HepG2 (cell line): ENCODE measurements at regions not wholly inside any gene's neighbourhood (a gene's known extent, or its start where the extent isn't known, plus 50 kb on each side); places are given as distances from the start of the nearest gene placed in this dataset.

Experiments used
- ATAC-seq: fragments of 200-7000 bp; cut with Tn5 transposase; 3 replicates; pipeline ENCODE4 v1.9.1; 2020; ENCODE audit warnings: mild to moderate bottlenecking, moderate library complexity
- BruUV-seq: library from RNA; stranded (reverse); fragments of 400-500 nt; replicated peaks from 2 replicates; lab custom pipeline; 2021; lab: Mats Ljungman, UMichigan
- CTCF ChIA-PET: fragments of 300-600 bp; formaldehyde crosslinking; extraction: SDS; loops from one replicate; lab custom pipeline; 2021; ENCODE audit warnings: low total read pairs, inconsistent platforms, low intra/inter-chr PET ratio; lab: Yijun Ruan, JAX
- POLR2A ChIA-PET: fragments of 350-600 bp; sonication (Branson Sonifier 250); formaldehyde crosslinking; loops from one replicate; lab custom pipeline; 2020; ENCODE audit warnings: antibody characterized with exemption, inconsistent platforms; lab: Yijun Ruan, JAX
- DNase-seq: peaks from one replicate; pipeline ENCODE4 v3.0.0-alpha.2; 2015; ENCODE audit warnings: low spot score
- FAIRE-seq: peaks from 3 replicates; lab custom pipeline; 2011; peaks lifted over from hg19 to GRCh38; lab: Jason Lieb, UNC
- H2AFZ ChIP-seq: one replicate; pipeline ENCODE4 v1.6.1; 2011; ENCODE audit warnings: low read length, inconsistent platforms
- H3K27ac ChIP-seq: fragments of 300-600 bp; 3 replicates; pipeline ENCODE4 v1.8.0; 2011; ENCODE audit warnings: mixed run types, mild to moderate bottlenecking, mixed read lengths, low read length, inconsistent platforms; ENCODE audit not compliant: insufficient read depth; ENCODE audit errors: extremely low read length
- H3K27me3 ChIP-seq, 2 experiments: fragments of 200-600 bp in 1 of 2; 2 replicates in 1 of 2; 3 replicates in 1 of 2; pipeline versions ENCODE4 v1.6.0 to v1.8.0; 2011; ENCODE audit warnings: low read length in 2 of 2, mild to moderate bottlenecking in 2 of 2, moderate library complexity in 2 of 2, inconsistent platforms in 1 of 2; ENCODE audit not compliant: insufficient read depth in 2 of 2, control insufficient read depth in 1 of 2
- H3K36me3 ChIP-seq, 2 experiments: fragments of 200-600 bp in 1 of 2; replicated peaks in 1 of 2; 2 replicates in 1 of 2; 3 replicates in 1 of 2; pipeline versions ENCODE4 v1.5.1 to v1.8.0; 2011; ENCODE audit warnings: low read length in 2 of 2, inconsistent platforms in 1 of 2; ENCODE audit not compliant: insufficient read depth in 2 of 2, control insufficient read depth in 1 of 2
- H3K4me1 ChIP-seq: 2 replicates; pipeline ENCODE4 v1.5.1; 2012; ENCODE audit warnings: low read length, inconsistent platforms; ENCODE audit not compliant: insufficient read depth
- H3K4me2 ChIP-seq: 2 replicates; pipeline ENCODE4 v1.6.0; 2011; ENCODE audit warnings: low read depth, low read length, inconsistent platforms
- H3K4me3 ChIP-seq, 3 experiments: fragments of 200-600 bp in 1 of 3; sonication (generic), shearing (Covaris generic) in 1 of 3; replicated peaks in 1 of 3; 2 replicates each; pipeline ENCODE4 v1.5.1; 2011 to 2016; ENCODE audit warnings: low read length in 3 of 3, inconsistent platforms in 2 of 3, low read depth in 2 of 3, mild to moderate bottlenecking in 2 of 3, control low read depth in 1 of 3, mixed read lengths in 1 of 3; ENCODE audit not compliant: insufficient read depth in 1 of 3
- H3K79me2 ChIP-seq: one replicate; pipeline ENCODE4 v1.6.1; 2011; ENCODE audit warnings: low read length, inconsistent platforms; ENCODE audit not compliant: insufficient read depth
- H3K9ac ChIP-seq: 2 replicates; pipeline ENCODE4 v1.6.0; 2011; ENCODE audit warnings: mild to moderate bottlenecking, low read depth, low read length, inconsistent platforms; ENCODE audit not compliant: insufficient read depth
- H3K9me3 ChIP-seq: 2 replicates; pipeline ENCODE4 v1.5.1; 2012; ENCODE audit warnings: mild to moderate bottlenecking, low read length
- H4K20me1 ChIP-seq: 2 replicates; pipeline ENCODE4 v1.6.0; 2011; ENCODE audit warnings: inconsistent platforms, mild to moderate bottlenecking, low read length, moderate library complexity; ENCODE audit not compliant: insufficient read depth
- HNRNPH1 ChIP-seq: fragments of 200-400 bp; formaldehyde crosslinking; optimal IDR thresholded peaks from 2 replicates; pipeline ENCODE3; 2017; ENCODE audit warnings: mild to moderate bottlenecking, low read depth, low read length
- KAT7 ChIP-seq: IDR thresholded peaks from 2 replicates; pipeline ENCODE4 v1.6.1; 2018; ENCODE audit warnings: borderline replicate concordance, missing compliant biosample characterization
- KLF11 ChIP-seq: IDR thresholded peaks from 2 replicates; pipeline ENCODE4 v1.6.1; 2016; ENCODE audit warnings: missing compliant biosample characterization
- SIX1 ChIP-seq: sonication (generic); formaldehyde crosslinking; IDR thresholded peaks from 2 replicates; pipeline ENCODE4 v1.4.0; 2020; ENCODE audit warnings: missing genetic modification reagents, borderline replicate concordance
- ZNF512B ChIP-seq: sonication (generic); formaldehyde crosslinking; IDR thresholded peaks from 2 replicates; pipeline ENCODE4 v1.5.1; 2020; ENCODE audit warnings: missing genetic modification reagents, mild to moderate bottlenecking, borderline replicate concordance
- ZNF550 ChIP-seq: sonication (generic); formaldehyde crosslinking; IDR thresholded peaks from 2 replicates; pipeline ENCODE4 v1.4.0; 2020; ENCODE audit warnings: mild to moderate bottlenecking, missing genetic modification reagents, borderline replicate concordance
- ZNF646 ChIP-seq: sonication (generic); formaldehyde crosslinking; IDR thresholded peaks from 2 replicates; pipeline ENCODE4 v1.9.0; 2021; ENCODE audit warnings: mild to moderate bottlenecking, missing genetic modification reagents
- WGBS: methylation state at CpG from one replicate; pipeline ENCODE4 v1.1.6; 2017; ENCODE audit warnings: low lambda C conversion rate; 5-methylcytosine and 5-hydroxymethylcytosine counted together
- in situ Hi-C: cut with HindIII; loops from 2 replicates; pipeline ENCODE4 v1.10.0; 2017; ENCODE audit warnings: low pct_unique_long_range_greater_than_20kb; ENCODE audit not compliant: extremely low pct_ligation_motif_present
- intact Hi-C: fragments of 100-400 bp; cut with micrococcal nuclease; formaldehyde crosslinking; loops from one replicate; pipeline ENCODE4 v1.10.0; 2022; ENCODE audit not compliant: unreplicated experiment
- TF ChIP-seq, protein P1 (sequence below): sonication (generic); formaldehyde crosslinking; IDR thresholded peaks from 2 replicates; pipeline ENCODE4 v1.4.0; 2020; ENCODE audit warnings: mild to moderate bottlenecking, missing genetic modification reagents
- TF ChIP-seq, protein P2 (sequence below): sonication (generic); formaldehyde crosslinking; IDR thresholded peaks from 2 replicates; pipeline ENCODE4 v1.4.0; 2020; ENCODE audit warnings: missing genetic modification reagents

DNA sequence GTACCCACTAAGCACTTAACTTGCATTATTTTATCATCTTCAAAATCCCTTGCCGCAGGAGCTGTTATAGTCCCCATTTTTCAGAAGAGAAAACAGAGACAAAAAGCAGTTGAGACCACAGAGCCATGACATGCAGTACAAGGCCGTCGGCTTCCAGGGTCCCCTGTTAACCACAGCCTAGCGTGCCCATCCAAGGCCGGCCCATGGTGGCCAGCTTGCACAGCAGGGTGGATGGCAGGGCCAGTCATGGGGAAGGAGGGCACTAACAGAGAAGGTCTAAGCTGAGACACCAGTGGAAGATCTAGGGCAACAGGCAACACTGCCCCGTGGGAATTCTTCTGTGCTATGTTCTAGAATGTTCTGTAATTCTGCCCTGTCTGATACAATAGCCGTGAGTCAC, 192.6 kb upstream of the ID2 start:
- Histone ChIP-seq H2AFZ (no peak overlapping the region), H4K20me1 (no peaks in the 10 kb centered on the region), H3K27ac (no peak overlapping the region), H3K27me3 (peaks cover under 1 to 36% of the 10 kb centered on the region in 2 experiments; a peak in 4 of 5 replicates), H3K36me3 (no peaks in the 10 kb centered on the region), H3K4me1 (peaks cover 31% of the 10 kb centered on the region), H3K79me2 (no peaks in the 10 kb centered on the region), H3K9me3 (no peaks in the 10 kb centered on the region), H3K4me3 (no peak overlapping the region), H3K4me2 (no peak overlapping the region), H3K9ac (no peak overlapping the region)
- ChIA-PET POLR2A (no interaction called here), CTCF (no interaction called here)
- no peak for FAIRE-seq
- intact Hi-C loops = no loop called here
- no peak for ATAC-seq
- no TSS peak for BruUV-seq
- 61% methylated on average over 7 of the region's 7 CpGs for WGBS
- in situ Hi-C loops = no loop called here
- no peak for DNase-seq
- TF ChIP-seq SIX1 (CRISPR knock-in tag) (no peak), HNRNPH1 (no peak), ZNF646 (CRISPR knock-in tag) (no peak), KLF11 (CRISPR knock-in tag) (no peak), ZNF550 (CRISPR knock-in tag) (no peak), KAT7 (CRISPR knock-in tag) (no peak), ZNF512B (CRISPR knock-in tag) (no peak)
- TF ChIP-seq, protein P1, sequence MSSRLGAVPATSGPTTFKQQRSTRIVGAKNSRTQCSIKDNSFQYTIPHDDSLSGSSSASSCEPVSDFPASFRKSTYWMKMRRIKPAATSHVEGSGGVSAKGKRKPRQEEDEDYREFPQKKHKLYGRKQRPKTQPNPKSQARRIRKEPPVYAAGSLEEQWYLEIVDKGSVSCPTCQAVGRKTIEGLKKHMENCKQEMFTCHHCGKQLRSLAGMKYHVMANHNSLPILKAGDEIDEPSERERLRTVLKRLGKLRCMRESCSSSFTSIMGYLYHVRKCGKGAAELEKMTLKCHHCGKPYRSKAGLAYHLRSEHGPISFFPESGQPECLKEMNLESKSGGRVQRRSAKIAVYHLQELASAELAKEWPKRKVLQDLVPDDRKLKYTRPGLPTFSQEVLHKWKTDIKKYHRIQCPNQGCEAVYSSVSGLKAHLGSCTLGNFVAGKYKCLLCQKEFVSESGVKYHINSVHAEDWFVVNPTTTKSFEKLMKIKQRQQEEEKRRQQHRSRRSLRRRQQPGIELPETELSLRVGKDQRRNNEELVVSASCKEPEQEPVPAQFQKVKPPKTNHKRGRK = no peak
- TF ChIP-seq, protein P2, sequence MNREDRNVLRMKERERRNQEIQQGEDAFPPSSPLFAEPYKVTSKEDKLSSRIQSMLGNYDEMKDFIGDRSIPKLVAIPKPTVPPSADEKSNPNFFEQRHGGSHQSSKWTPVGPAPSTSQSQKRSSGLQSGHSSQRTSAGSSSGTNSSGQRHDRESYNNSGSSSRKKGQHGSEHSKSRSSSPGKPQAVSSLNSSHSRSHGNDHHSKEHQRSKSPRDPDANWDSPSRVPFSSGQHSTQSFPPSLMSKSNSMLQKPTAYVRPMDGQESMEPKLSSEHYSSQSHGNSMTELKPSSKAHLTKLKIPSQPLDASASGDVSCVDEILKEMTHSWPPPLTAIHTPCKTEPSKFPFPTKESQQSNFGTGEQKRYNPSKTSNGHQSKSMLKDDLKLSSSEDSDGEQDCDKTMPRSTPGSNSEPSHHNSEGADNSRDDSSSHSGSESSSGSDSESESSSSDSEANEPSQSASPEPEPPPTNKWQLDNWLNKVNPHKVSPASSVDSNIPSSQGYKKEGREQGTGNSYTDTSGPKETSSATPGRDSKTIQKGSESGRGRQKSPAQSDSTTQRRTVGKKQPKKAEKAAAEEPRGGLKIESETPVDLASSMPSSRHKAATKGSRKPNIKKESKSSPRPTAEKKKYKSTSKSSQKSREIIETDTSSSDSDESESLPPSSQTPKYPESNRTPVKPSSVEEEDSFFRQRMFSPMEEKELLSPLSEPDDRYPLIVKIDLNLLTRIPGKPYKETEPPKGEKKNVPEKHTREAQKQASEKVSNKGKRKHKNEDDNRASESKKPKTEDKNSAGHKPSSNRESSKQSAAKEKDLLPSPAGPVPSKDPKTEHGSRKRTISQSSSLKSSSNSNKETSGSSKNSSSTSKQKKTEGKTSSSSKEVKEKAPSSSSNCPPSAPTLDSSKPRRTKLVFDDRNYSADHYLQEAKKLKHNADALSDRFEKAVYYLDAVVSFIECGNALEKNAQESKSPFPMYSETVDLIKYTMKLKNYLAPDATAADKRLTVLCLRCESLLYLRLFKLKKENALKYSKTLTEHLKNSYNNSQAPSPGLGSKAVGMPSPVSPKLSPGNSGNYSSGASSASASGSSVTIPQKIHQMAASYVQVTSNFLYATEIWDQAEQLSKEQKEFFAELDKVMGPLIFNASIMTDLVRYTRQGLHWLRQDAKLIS (CRISPR knock-in tag) = no peak
